A549 (cell line): ENCODE measurements at regions not wholly inside any gene's neighbourhood (a gene's known extent, or its start where the extent isn't known, plus 50 kb on each side); places are given as distances from the start of the nearest gene placed in this dataset.

Experiments
- EP300 ChIP-seq, 2 experiments: fragments of >200 bp; sonication (Bioruptor Twin); formaldehyde crosslinking; IDR thresholded peaks; 2 replicates in 1 of 2; 3 replicates in 1 of 2; pipeline ENCODE4 v1.6.1; 2016 to 2017
- GATA3 ChIP-seq: IDR thresholded peaks from 2 replicates; pipeline ENCODE4 v1.6.1; 2012; ENCODE audit warnings: borderline replicate concordance
- JUNB ChIP-seq: fragments of >200 bp; sonication (Bioruptor Twin); formaldehyde crosslinking; IDR thresholded peaks from 2 replicates; pipeline ENCODE4 v1.6.1; 2016
- MYC ChIP-seq: IDR thresholded peaks from 2 replicates; pipeline ENCODE4 v1.6.1; 2012; ENCODE audit warnings: mild to moderate bottlenecking, inconsistent platforms, low read length, improper control_type of control experiment, borderline replicate concordance
- POLR2AphosphoS2 ChIP-seq: conservative IDR thresholded peaks from 2 replicates; pipeline ENCODE4 v1.6.1; 2012; ENCODE audit warnings: low read length, improper control_type of control experiment, inconsistent platforms
- SMC3 ChIP-seq: fragments of >200 bp; sonication (Bioruptor Twin); formaldehyde crosslinking; IDR thresholded peaks from 3 replicates; pipeline ENCODE4 v1.6.1; 2018; ENCODE audit warnings: inconsistent platforms
- TF ChIP-seq, protein P1 (sequence below): IDR thresholded peaks from 2 replicates; pipeline ENCODE4 v1.6.1; 2012
- TF ChIP-seq, protein P2 (sequence below): fragments of >200 bp; sonication (Bioruptor Twin); formaldehyde crosslinking; IDR thresholded peaks from 3 replicates; pipeline ENCODE4 v1.5.1; 2016

GRCh38 chr4:138034871-138035270, 207.3 kb downstream of the SLC7A11 start:
- no peak for TF ChIP-seq SMC3
- no peak for TF ChIP-seq EP300 (IDR thresholded peaks at IDR 0.05)
- no peak for TF ChIP-seq POLR2AphosphoS2
- TF ChIP-seq, protein P1, sequence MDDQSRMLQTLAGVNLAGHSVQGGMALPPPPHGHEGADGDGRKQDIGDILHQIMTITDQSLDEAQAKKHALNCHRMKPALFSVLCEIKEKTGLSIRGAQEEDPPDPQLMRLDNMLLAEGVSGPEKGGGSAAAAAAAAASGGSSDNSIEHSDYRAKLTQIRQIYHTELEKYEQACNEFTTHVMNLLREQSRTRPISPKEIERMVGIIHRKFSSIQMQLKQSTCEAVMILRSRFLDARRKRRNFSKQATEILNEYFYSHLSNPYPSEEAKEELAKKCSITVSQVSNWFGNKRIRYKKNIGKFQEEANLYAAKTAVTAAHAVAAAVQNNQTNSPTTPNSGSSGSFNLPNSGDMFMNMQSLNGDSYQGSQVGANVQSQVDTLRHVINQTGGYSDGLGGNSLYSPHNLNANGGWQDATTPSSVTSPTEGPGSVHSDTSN = no peak
- TF ChIP-seq, protein P2, sequence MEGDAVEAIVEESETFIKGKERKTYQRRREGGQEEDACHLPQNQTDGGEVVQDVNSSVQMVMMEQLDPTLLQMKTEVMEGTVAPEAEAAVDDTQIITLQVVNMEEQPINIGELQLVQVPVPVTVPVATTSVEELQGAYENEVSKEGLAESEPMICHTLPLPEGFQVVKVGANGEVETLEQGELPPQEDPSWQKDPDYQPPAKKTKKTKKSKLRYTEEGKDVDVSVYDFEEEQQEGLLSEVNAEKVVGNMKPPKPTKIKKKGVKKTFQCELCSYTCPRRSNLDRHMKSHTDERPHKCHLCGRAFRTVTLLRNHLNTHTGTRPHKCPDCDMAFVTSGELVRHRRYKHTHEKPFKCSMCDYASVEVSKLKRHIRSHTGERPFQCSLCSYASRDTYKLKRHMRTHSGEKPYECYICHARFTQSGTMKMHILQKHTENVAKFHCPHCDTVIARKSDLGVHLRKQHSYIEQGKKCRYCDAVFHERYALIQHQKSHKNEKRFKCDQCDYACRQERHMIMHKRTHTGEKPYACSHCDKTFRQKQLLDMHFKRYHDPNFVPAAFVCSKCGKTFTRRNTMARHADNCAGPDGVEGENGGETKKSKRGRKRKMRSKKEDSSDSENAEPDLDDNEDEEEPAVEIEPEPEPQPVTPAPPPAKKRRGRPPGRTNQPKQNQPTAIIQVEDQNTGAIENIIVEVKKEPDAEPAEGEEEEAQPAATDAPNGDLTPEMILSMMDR = no peak
- no peak for TF ChIP-seq GATA3
- no peak for TF ChIP-seq JUNB
- no peak for TF ChIP-seq MYC
